OCI-LY7 (cell line): ENCODE measurements at regions not wholly inside any gene's neighbourhood (a gene's known extent, or its start where the extent isn't known, plus 50 kb on each side); places are given as distances from the start of the nearest gene placed in this dataset.
"Not testable (repeated sequence)": the region's sequence is repeated elsewhere in the genome, so short reads cannot be mapped to it uniquely, and the experiment has no call there.

ENCODE experiments used
- BruUV-seq: library from RNA; stranded (reverse); fragments of 400-500 nt; replicated peaks from 2 replicates; lab custom pipeline; 2021; lab: Mats Ljungman, UMichigan
- CTCF ChIA-PET: fragments of 300-600 bp; sonication (Branson Sonifier 250); formaldehyde crosslinking; loops from one replicate; lab custom pipeline; 2022; ENCODE audit warnings: antibody characterized with exemption; ENCODE audit not compliant: unreplicated experiment; lab: Charles Lee
- POLR2A ChIA-PET: fragments of 300-600 bp; sonication (Branson Sonifier 250); formaldehyde crosslinking; loops from one replicate; lab custom pipeline; 2022; ENCODE audit warnings: antibody characterized with exemption; lab: Charles Lee
- DNase-seq: peaks from one replicate; pipeline ENCODE4 v3.0.0-alpha.2; 2015; ENCODE audit warnings: low spot score
- H2AFZ ChIP-seq: fragments of 200-600 bp; sonication (generic), shearing (Covaris generic); 2 replicates; pipeline ENCODE4 v1.6.1; 2014; ENCODE audit warnings: mild to moderate bottlenecking, antibody characterized with exemption, low read length, moderate library complexity
- H3K27ac ChIP-seq: fragments of 200-600 bp; sonication (generic); 2 replicates; pipeline ENCODE4 v1.5.1; 2014; ENCODE audit warnings: mixed run types, low read depth, mild to moderate bottlenecking, moderate library complexity, low read length, inconsistent platforms; ENCODE audit not compliant: poor library complexity, severe bottlenecking
- H3K36me3 ChIP-seq: fragments of 200-600 bp; sonication (generic); 2 replicates; pipeline ENCODE4 v1.6.1; 2014; ENCODE audit warnings: mild to moderate bottlenecking, antibody characterized with exemption, low read length, moderate library complexity, mixed read lengths; ENCODE audit not compliant: insufficient read depth
- H3K4me1 ChIP-seq: fragments of 200-600 bp; sonication (generic); 2 replicates; pipeline ENCODE4 v1.5.1; 2014; ENCODE audit warnings: mild to moderate bottlenecking, low read length; ENCODE audit not compliant: insufficient read depth, poor library complexity, severe bottlenecking
- H3K4me2 ChIP-seq: fragments of 200-600 bp; sonication (generic); 2 replicates; pipeline ENCODE4 v1.6.1; 2014; ENCODE audit warnings: mild to moderate bottlenecking, low read length
- H3K4me3 ChIP-seq: fragments of 200-600 bp; sonication (generic); 2 replicates; pipeline ENCODE4 v1.5.1; 2014; ENCODE audit warnings: mild to moderate bottlenecking, low read depth, low read length; ENCODE audit not compliant: poor library complexity, severe bottlenecking
- H3K79me2 ChIP-seq: fragments of 200-600 bp; sonication (generic); 2 replicates; pipeline ENCODE4 v1.6.1; 2016; ENCODE audit warnings: low read depth, mild to moderate bottlenecking, low read length, moderate library complexity, mixed read lengths; ENCODE audit not compliant: insufficient read depth
- H3K9me2 ChIP-seq: fragments of 200-600 bp; sonication (generic); 2 replicates; pipeline ENCODE4 v1.6.1; 2016; ENCODE audit warnings: mild to moderate bottlenecking, low read length, mixed read lengths; ENCODE audit not compliant: insufficient read depth
- H3K9me3 ChIP-seq: fragments of 200-600 bp; sonication (generic); 2 replicates; pipeline ENCODE4 v1.6.1; 2014; ENCODE audit warnings: mild to moderate bottlenecking, mixed run types, low read length, mixed read lengths
- H4K20me1 ChIP-seq: fragments of 200-600 bp; sonication (generic); 2 replicates; pipeline ENCODE4 v1.6.1; 2014; ENCODE audit warnings: mild to moderate bottlenecking, antibody characterized with exemption, low read length, moderate library complexity, mixed read lengths; ENCODE audit not compliant: insufficient read depth
- EZH2phosphoT487 ChIP-seq: fragments of 200-600 bp; sonication (generic); IDR thresholded peaks from 2 replicates; pipeline ENCODE4 v1.6.1; 2018; ENCODE audit warnings: low read depth, borderline replicate concordance, mild to moderate bottlenecking, mixed run types, antibody characterized with exemption, low read length, moderate library complexity, mixed read lengths
- intact Hi-C: fragments of 100-400 bp; cut with micrococcal nuclease; formaldehyde crosslinking; loops from one replicate; pipeline ENCODE4 v1.10.0; 2022; ENCODE audit not compliant: unreplicated experiment
- TF ChIP-seq, protein P1 (sequence below): fragments of 200-600 bp; sonication (generic); conservative IDR thresholded peaks from 2 replicates; pipeline ENCODE4 v1.5.1; 2014; ENCODE audit warnings: mild to moderate bottlenecking, antibody characterized with exemption, low read length, moderate library complexity, mixed read lengths

DNA sequence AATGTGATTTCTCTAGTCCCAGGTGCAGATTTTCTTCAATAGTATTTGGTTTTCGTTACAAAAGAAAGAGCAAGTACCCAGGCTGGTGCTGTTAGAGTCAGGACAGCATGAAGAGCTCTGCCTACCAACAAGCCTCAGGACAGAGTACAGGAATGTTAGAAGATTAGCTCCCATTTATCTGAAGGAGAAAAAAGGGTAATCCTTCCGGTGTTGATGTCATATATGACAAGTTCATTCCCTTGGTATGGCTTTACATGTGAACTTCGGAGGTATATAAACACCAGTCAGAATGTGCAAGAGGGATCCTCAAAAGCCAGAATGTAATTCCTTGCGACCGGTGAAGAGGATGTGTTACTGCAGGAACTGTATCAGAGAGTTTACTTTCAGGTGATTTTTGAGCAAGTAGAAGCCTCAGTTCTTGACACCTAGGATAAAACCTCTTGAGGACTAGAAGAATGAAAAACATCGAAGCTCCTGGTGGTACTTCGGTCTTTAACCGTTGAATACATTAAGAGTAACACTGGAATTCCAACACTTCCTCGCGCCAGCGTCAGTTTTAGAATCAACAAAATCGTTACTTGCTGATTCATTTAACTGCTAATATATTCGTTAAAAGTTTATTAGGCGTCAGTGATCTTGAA lies 194.2 kb upstream of the ZNF184 start:
- no peak for DNase-seq
- H2AFZ ChIP-seq = no peak overlapping the region
- no peaks in the 10 kb centered on the region for H3K36me3 ChIP-seq
- H3K9me3 ChIP-seq = no peaks in the 10 kb centered on the region
- H3K4me2 ChIP-seq = peak overlapping the region; percentile 48
- ChIA-PET CTCF (no interaction called here), POLR2A (no interaction called here)
- intact Hi-C loops = no loop called here
- H3K9me2 ChIP-seq = no peaks in the 10 kb centered on the region
- H4K20me1 ChIP-seq = no peaks in the 10 kb centered on the region
- TF ChIP-seq, protein P1, sequence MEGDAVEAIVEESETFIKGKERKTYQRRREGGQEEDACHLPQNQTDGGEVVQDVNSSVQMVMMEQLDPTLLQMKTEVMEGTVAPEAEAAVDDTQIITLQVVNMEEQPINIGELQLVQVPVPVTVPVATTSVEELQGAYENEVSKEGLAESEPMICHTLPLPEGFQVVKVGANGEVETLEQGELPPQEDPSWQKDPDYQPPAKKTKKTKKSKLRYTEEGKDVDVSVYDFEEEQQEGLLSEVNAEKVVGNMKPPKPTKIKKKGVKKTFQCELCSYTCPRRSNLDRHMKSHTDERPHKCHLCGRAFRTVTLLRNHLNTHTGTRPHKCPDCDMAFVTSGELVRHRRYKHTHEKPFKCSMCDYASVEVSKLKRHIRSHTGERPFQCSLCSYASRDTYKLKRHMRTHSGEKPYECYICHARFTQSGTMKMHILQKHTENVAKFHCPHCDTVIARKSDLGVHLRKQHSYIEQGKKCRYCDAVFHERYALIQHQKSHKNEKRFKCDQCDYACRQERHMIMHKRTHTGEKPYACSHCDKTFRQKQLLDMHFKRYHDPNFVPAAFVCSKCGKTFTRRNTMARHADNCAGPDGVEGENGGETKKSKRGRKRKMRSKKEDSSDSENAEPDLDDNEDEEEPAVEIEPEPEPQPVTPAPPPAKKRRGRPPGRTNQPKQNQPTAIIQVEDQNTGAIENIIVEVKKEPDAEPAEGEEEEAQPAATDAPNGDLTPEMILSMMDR = no peak
- TF ChIP-seq EZH2phosphoT487 = no peak
- H3K4me3 ChIP-seq = peak overlapping the region; percentile 11
- BruUV-seq = no TSS peak
- H3K4me1 ChIP-seq = no peaks in the 10 kb centered on the region
- no peak overlapping the region for H3K27ac ChIP-seq
- H3K79me2 ChIP-seq = no peaks in the 10 kb centered on the region

DNA sequence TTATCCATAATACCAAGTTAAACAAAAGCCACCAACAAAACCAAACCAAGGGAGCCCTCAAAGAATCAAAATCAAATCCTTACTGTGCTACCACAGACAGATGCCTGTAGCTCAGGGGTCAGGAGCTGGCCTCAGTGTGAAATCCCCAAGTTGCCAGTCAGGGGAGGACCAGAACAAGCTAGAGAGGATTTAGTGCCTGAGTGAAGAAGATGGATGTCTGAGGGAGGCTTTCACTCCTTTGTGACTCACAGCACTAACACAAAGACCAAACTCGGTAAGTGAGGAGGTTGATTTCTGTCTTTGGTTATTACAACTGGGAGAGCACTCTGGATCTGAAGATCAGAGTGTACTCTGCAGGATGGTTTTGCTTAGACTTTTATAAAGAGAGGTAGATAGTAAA lies 189.9 kb upstream of the ZNF184 start:
- no peaks in the 10 kb centered on the region for H3K36me3 ChIP-seq
- BruUV-seq = no TSS peak
- no peak overlapping the region for H2AFZ ChIP-seq

DNA sequence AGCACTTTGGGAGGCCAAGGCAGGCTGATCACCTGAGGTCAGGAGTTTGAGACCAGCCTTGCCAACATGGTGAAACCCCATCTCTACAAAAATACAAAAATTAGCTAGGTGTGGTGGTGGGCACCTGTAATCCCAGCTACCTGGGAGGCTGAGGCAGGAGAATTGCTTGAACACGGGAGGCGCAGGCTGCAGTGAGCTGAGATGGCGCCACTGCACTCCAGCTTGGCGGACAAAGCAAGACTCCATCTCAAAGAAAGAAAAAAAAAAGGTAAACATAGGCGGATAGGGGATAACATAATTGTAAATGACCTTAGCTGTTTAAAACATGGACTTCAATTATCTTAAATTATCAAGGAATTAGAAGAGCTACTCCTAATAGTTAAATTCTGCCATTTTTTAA lies 189.3 kb upstream of the ZNF184 start:
- POLR2A ChIA-PET, H4K20me1 ChIP-seq, H3K4me2 ChIP-seq, H3K9me3 ChIP-seq, H3K27ac ChIP-seq, H2AFZ ChIP-seq, H3K79me2 ChIP-seq, H3K9me2 ChIP-seq, intact Hi-C loops, H3K4me3 ChIP-seq, BruUV-seq, H3K36me3 ChIP-seq, H3K4me1 ChIP-seq, DNase-seq, CTCF ChIA-PET: not testable (repeated sequence)

More for the DNA sequence above, 189.9 kb upstream of the ZNF184 start:
- Histone ChIP-seq H3K79me2 (no peaks in the 10 kb centered on the region), H3K27ac (no peak overlapping the region), H3K9me3 (no peaks in the 10 kb centered on the region), H3K4me1 (no peaks in the 10 kb centered on the region), H3K4me2 (no peak overlapping the region), H4K20me1 (no peaks in the 10 kb centered on the region), H3K9me2 (no peaks in the 10 kb centered on the region), H3K4me3 (no peak overlapping the region)
- TF ChIP-seq, protein P1 = no peak
- TF ChIP-seq EZH2phosphoT487 = no peak
- intact Hi-C loops = no loop called here
- POLR2A ChIA-PET = no interaction called here
- CTCF ChIA-PET = no interaction called here
- no peak for DNase-seq

DNA sequence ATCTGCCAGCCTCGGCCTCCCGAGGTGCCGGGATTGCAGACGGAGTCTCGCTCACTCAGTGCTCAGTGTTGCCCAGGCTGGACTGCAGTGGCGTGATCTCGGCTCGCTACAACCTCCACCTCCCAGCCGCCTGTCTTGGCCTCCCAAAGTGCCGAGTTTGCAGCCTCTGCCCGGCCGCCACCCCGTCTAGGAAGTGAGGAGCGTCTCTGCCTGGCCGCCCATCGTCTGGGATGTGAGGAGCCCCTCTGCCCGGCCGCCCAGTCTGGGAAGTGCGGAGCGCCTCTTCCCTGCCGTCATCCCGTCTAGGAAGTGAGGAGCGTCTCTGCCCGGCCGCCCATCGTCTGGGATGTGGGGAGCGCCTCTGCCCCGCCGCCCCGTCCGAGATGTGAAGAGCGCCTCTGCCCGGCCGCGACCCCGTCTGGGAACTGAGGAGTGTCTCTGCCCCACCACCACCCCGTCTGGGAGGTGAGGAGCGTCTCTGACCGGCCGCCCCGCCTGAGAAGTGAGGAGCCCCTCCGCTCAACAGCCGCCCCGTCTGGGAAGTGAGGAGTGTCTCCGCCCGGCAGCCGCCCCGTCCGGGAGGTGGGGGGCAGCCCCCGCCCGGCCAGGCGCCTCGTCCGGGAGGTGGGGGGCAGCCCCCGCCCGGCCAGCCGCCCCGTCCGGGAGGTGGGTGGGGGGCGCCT lies 180.4 kb upstream of the ZNF184 start:
- H2AFZ ChIP-seq, intact Hi-C loops, H4K20me1 ChIP-seq, H3K4me1 ChIP-seq, BruUV-seq, H3K9me3 ChIP-seq, H3K27ac ChIP-seq, H3K4me2 ChIP-seq, H3K79me2 ChIP-seq, CTCF ChIA-PET, DNase-seq, H3K36me3 ChIP-seq, H3K4me3 ChIP-seq, H3K9me2 ChIP-seq: not testable (repeated sequence)
- POLR2A ChIA-PET = interaction anchor here (0.6 kb wide), 1 partner anchor 142 kb away, joined by 4 read pairs; no protein-coding TSS in a partner anchor
